Activated CD4-positive, alpha-beta T cell treated with anti-CD3 and anti-CD28 coated beads, Interleukin-2, amount 10 ng/mL, durations not matched to agents 7 days and 5 days (primary cell): ENCODE measurements at regions not wholly inside any gene's neighbourhood (a gene's known extent, or its start where the extent isn't known, plus 50 kb on each side); places are given as distances from the start of the nearest gene placed in this dataset.

Experiments
- CTCF ChIA-PET: fragments of 350-600 bp; sonication (Branson Sonifier 250); formaldehyde crosslinking; loops from one replicate; lab custom pipeline; 2021; ENCODE audit warnings: antibody characterized with exemption; lab: Charles Lee
- POLR2A ChIA-PET: fragments of 350-600 bp; sonication (Branson Sonifier 250); formaldehyde crosslinking; loops from one replicate; lab custom pipeline; 2021; ENCODE audit warnings: antibody characterized with exemption; lab: Charles Lee
- DNase-seq: peaks from one replicate; pipeline ENCODE4 v3.0.0-alpha.2; 2020
- H3K27ac Mint-ChIP-seq: one replicate; pipeline ENCODE4 v1.8.0; 2021; ENCODE audit warnings: mild to moderate bottlenecking, moderate library complexity, mixed read lengths
- H3K27me3 Mint-ChIP-seq: one replicate; pipeline ENCODE4 v1.8.0; 2021; ENCODE audit warnings: mixed read lengths
- H3K36me3 Mint-ChIP-seq: one replicate; pipeline ENCODE4 v1.8.0; 2021; ENCODE audit warnings: low read depth, mixed read lengths
- H3K4me1 Mint-ChIP-seq: one replicate; pipeline ENCODE4 v1.8.0; 2021; ENCODE audit warnings: mixed read lengths
- H3K4me3 Mint-ChIP-seq: one replicate; pipeline ENCODE4 v1.8.0; 2021; ENCODE audit warnings: mild to moderate bottlenecking, moderate library complexity, mixed read lengths
- H3K9me3 Mint-ChIP-seq: one replicate; pipeline ENCODE4 v1.8.0; 2021; ENCODE audit warnings: mixed read lengths

GRCh38 chr9:91151718-91152095 is 210.0 kb downstream of the AUH start:
- ChIA-PET POLR2A (interaction anchor here (0.7 to 1.8 kb wide), 3 partner anchors 20 to 115 kb away, joined by 3 to 6 read pairs (median 4); no protein-coding TSS in a partner anchor), CTCF (interaction anchor here (0.7 to 5.9 kb wide), 11 partner anchors 9 to 209 kb away, joined by 3 to 39 read pairs (median 6); no protein-coding TSS in a partner anchor)
- H3K36me3 Mint-ChIP-seq, result peaks cover 86% of the 10 kb centered on the region
- peak overlapping the region; percentile 16 for H3K4me3 Mint-ChIP-seq
- H3K27ac Mint-ChIP-seq, result peak overlapping the region; percentile 86
- peaks cover 88% of the 10 kb centered on the region for H3K4me1 Mint-ChIP-seq
- H3K9me3 Mint-ChIP-seq, result peaks cover 46% of the 10 kb centered on the region
- H3K27me3 Mint-ChIP-seq, result no peaks in the 10 kb centered on the region
- DNase-seq, result no peak

- Mint-ChIP-seq H3K36me3 (peaks cover 69% of the 10 kb centered on the region), H3K9me3 (peaks cover 38% of the 10 kb centered on the region), H3K4me1 (peaks cover 81% of the 10 kb centered on the region), H3K27ac (peak overlapping the region; percentile 17), H3K27me3 (no peaks in the 10 kb centered on the region), H3K4me3 (no peak overlapping the region)
- POLR2A ChIA-PET, result no interaction called here
- no peak for DNase-seq
- CTCF ChIA-PET, result interaction anchor here (0.8 to 5.9 kb wide), 5 partner anchors 9 to 120 kb away, joined by 3 to 39 read pairs (median 4); no protein-coding TSS in a partner anchor
Measured at GRCh38 chr9:91154686-91155085, 207.0 kb downstream of the AUH start.

- ChIA-PET POLR2A (no interaction called here), CTCF (interaction anchor here (0.8 to 5.9 kb wide), 5 partner anchors 9 to 121 kb away, joined by 3 to 39 read pairs (median 3); no protein-coding TSS in a partner anchor)
- peaks cover 36% of the 10 kb centered on the region for H3K9me3 Mint-ChIP-seq
- no peak overlapping the region for H3K27ac Mint-ChIP-seq
- H3K27me3 Mint-ChIP-seq, result no peaks in the 10 kb centered on the region
- peaks cover 80% of the 10 kb centered on the region for H3K4me1 Mint-ChIP-seq
- no peak overlapping the region for H3K4me3 Mint-ChIP-seq
- H3K36me3 Mint-ChIP-seq, result peaks cover 67% of the 10 kb centered on the region
- DNase-seq, result no peak
Measured at GRCh38 chr9:91155181-91155580, 206.5 kb downstream of the AUH start.

GRCh38 chr9:91155746-91156376 is 205.9 kb downstream of the AUH start:
- Mint-ChIP-seq H3K27me3 (no peaks in the 10 kb centered on the region), H3K4me1 (peaks cover 74% of the 10 kb centered on the region), H3K4me3 (no peak overlapping the region), H3K27ac (peak overlapping the region; percentile 25), H3K36me3 (peaks cover 60% of the 10 kb centered on the region), H3K9me3 (peaks cover 33% of the 10 kb centered on the region)
- ChIA-PET POLR2A (no interaction called here), CTCF (interaction anchor here (0.8 to 5.9 kb wide), 4 partner anchors 8 to 122 kb away, joined by 3 to 39 read pairs (median 3); no protein-coding TSS in a partner anchor)
- peak; percentile 4 for DNase-seq

GRCh38 chr9:91156451-91157234 is 205.1 kb downstream of the AUH start:
- H3K4me3 Mint-ChIP-seq, result no peak overlapping the region
- CTCF ChIA-PET, result interaction anchor here (0.6 to 0.9 kb wide), 2 partner anchors 9 to 85 kb away, joined by 3 read pairs; no protein-coding TSS in a partner anchor
- peak; percentile 6 for DNase-seq

GRCh38 chr9:91157883-91158282 is 203.8 kb downstream of the AUH start:
- DNase-seq, result peak; percentile 4
- Mint-ChIP-seq H3K4me1 (peaks cover 74% of the 10 kb centered on the region), H3K4me3 (no peak overlapping the region), H3K36me3 (peaks cover 51% of the 10 kb centered on the region), H3K27me3 (no peaks in the 10 kb centered on the region), H3K9me3 (peaks cover 21% of the 10 kb centered on the region), H3K27ac (no peak overlapping the region)
- POLR2A ChIA-PET, result no interaction called here
- CTCF ChIA-PET, result interaction anchor here (1.9 kb wide), 1 partner anchor 11 kb away, joined by 7 read pairs; no protein-coding TSS in a partner anchor

More at GRCh38 chr9:91156451-91157234, 205.1 kb downstream of the AUH start:
- Mint-ChIP-seq H3K36me3 (peaks cover 56% of the 10 kb centered on the region), H3K9me3 (peaks cover 32% of the 10 kb centered on the region), H3K27ac (no peak overlapping the region), H3K27me3 (no peaks in the 10 kb centered on the region), H3K4me1 (peaks cover 74% of the 10 kb centered on the region)
- POLR2A ChIA-PET, result no interaction called here

GRCh38 chr9:91158286-91158685 is 203.4 kb downstream of the AUH start:
- H3K27ac Mint-ChIP-seq, result no peak overlapping the region
- H3K9me3 Mint-ChIP-seq, result peaks cover 18% of the 10 kb centered on the region
- peaks cover 74% of the 10 kb centered on the region for H3K4me1 Mint-ChIP-seq
- H3K36me3 Mint-ChIP-seq, result peaks cover 47% of the 10 kb centered on the region
- ChIA-PET CTCF (interaction anchor here (1.9 kb wide), 1 partner anchor 11 kb away, joined by 7 read pairs; no protein-coding TSS in a partner anchor), POLR2A (no interaction called here)
- peak; percentile 0 for DNase-seq
- no peak overlapping the region for H3K4me3 Mint-ChIP-seq
- H3K27me3 Mint-ChIP-seq, result no peaks in the 10 kb centered on the region

GRCh38 chr9:91158946-91159345 is 202.8 kb downstream of the AUH start:
- peak; percentile 0 for DNase-seq
- Mint-ChIP-seq H3K9me3 (peaks cover 17% of the 10 kb centered on the region), H3K27me3 (no peaks in the 10 kb centered on the region), H3K4me3 (peak overlapping the region; percentile 34), H3K27ac (no peak overlapping the region), H3K36me3 (peaks cover 41% of the 10 kb centered on the region), H3K4me1 (peaks cover 78% of the 10 kb centered on the region)
- CTCF ChIA-PET, result interaction anchor here (1.0 to 2.9 kb wide), 3 partner anchors 7 to 31 kb away, joined by 3 to 21 read pairs (median 7); no protein-coding TSS in a partner anchor
- POLR2A ChIA-PET, result no interaction called here

GRCh38 chr9:91159664-91160121 is 202.0 kb downstream of the AUH start:
- Mint-ChIP-seq H3K27ac (no peak overlapping the region), H3K36me3 (peaks cover 34% of the 10 kb centered on the region), H3K4me1 (peaks cover 78% of the 10 kb centered on the region), H3K4me3 (peak overlapping the region; percentile 34), H3K9me3 (peaks cover 11% of the 10 kb centered on the region), H3K27me3 (no peaks in the 10 kb centered on the region)
- peak; percentile 3 for DNase-seq
- ChIA-PET POLR2A (no interaction called here), CTCF (interaction anchor here (1.0 to 2.9 kb wide), 3 partner anchors 8 to 31 kb away, joined by 3 to 21 read pairs (median 7); no protein-coding TSS in a partner anchor)

GRCh38 chr9:91160181-91160580 is 201.5 kb downstream of the AUH start:
- Mint-ChIP-seq H3K4me1 (peaks cover 78% of the 10 kb centered on the region), H3K9me3 (peaks cover 7% of the 10 kb centered on the region), H3K4me3 (no peak overlapping the region), H3K36me3 (peaks cover 29% of the 10 kb centered on the region), H3K27ac (no peak overlapping the region), H3K27me3 (no peaks in the 10 kb centered on the region)
- DNase-seq, result no peak
- ChIA-PET CTCF (interaction anchor here (1.0 to 3.5 kb wide), 3 partner anchors 9 to 30 kb away, joined by 3 to 21 read pairs (median 15); no protein-coding TSS in a partner anchor), POLR2A (no interaction called here)

- peaks cover 79% of the 10 kb centered on the region for H3K4me1 Mint-ChIP-seq
- DNase-seq, result no peak
- H3K27me3 Mint-ChIP-seq, result no peaks in the 10 kb centered on the region
- ChIA-PET POLR2A (no interaction called here), CTCF (interaction anchor here (1.4 to 3.5 kb wide), 3 partner anchors 9 to 71 kb away, joined by 3 to 21 read pairs (median 15); no protein-coding TSS in a partner anchor)
- H3K36me3 Mint-ChIP-seq, result peaks cover 24% of the 10 kb centered on the region
- H3K4me3 Mint-ChIP-seq, result peak overlapping the region; percentile 81
- H3K27ac Mint-ChIP-seq, result peak overlapping the region; percentile 95
- H3K9me3 Mint-ChIP-seq, result peaks cover 7% of the 10 kb centered on the region
Measured at GRCh38 chr9:91160599-91161464, 200.9 kb downstream of the AUH start.
